DND-41 (cell line): ENCODE measurements at regions not wholly inside any gene's neighbourhood (a gene's known extent, or its start where the extent isn't known, plus 50 kb on each side); places are given as distances from the start of the nearest gene placed in this dataset.

ENCODE experiments used
- CTCF ChIP-seq: IDR thresholded peaks from 2 replicates; pipeline ENCODE4 v1.5.1; 2012; ENCODE audit warnings: borderline replicate concordance, low read length, moderate library complexity, mild to moderate bottlenecking; ENCODE audit not compliant: poor library complexity, severe bottlenecking; ENCODE audit errors: extremely low read depth
- EZH2 ChIP-seq: IDR thresholded peaks from 3 replicates; pipeline ENCODE4 v1.6.1; 2012; ENCODE audit warnings: borderline replicate concordance, low read depth, mild to moderate bottlenecking, moderate library complexity, low read length, inconsistent platforms; ENCODE audit not compliant: severe bottlenecking

GRCh38 chr2:221205103-221205673 is 366.9 kb downstream of the EPHA4 start:
- TF ChIP-seq CTCF (no peak), EZH2 (no peak)
